ENCODE measurements at regions not wholly inside any gene's neighbourhood (a gene's known extent, or its start where the extent isn't known, plus 50 kb on each side); places are given as distances from the start of the nearest gene placed in this dataset.

DNA sequence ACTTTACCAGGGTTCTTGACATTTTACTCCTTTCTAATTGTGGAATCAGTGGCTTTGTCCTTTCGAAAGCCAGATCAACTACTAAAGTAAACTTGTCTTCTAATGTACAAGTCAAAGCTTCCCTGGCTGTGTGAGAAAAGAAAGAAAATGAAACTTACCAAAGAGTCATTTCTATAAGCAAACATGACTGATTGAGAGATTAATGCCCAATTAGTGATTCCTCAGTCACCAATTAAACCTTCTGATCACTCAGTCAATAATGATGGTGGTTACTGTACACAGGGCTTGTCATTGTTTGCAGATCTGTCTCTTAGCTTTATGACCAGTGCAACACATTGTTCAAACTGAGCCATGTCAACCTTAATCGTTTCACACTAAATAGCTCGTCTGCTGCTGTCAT is 1168.4 kb upstream of the CITED2 start:
- no peak overlapping the region for H2AFZ ChIP-seq (ENCODE audit: low read depth, low read length)
- no peak overlapping the region for H3K4me2 ChIP-seq (ENCODE audit: low read length, poor library complexity, severe bottlenecking)
- no peak overlapping the region for H4K8ac ChIP-seq (ENCODE audit: low read length)
- H2BK5ac ChIP-seq (ENCODE audit: low read depth, low read length, poor library complexity, severe bottlenecking): no peak overlapping the region
- no peak overlapping the region for H3K14ac ChIP-seq (ENCODE audit: low read length in 2 of 2)
- no peak for DNase-seq
- no peak overlapping the region for H3K27ac ChIP-seq (ENCODE audit: low read length, poor library complexity, severe bottlenecking)
- no peak overlapping the region for H3K4ac ChIP-seq (ENCODE audit: low read depth in 1 of 2, low read length in 2 of 2)
- no peak overlapping the region for H3K23ac ChIP-seq (ENCODE audit: low read length in 2 of 2)
- no peaks in the 10 kb centered on the region for H3K36me3 ChIP-seq (ENCODE audit: control insufficient read depth in 1 of 2, insufficient read depth in 2 of 2, low read depth in 1 of 2, low read length in 2 of 2)
- no peak overlapping the region for H2BK15ac ChIP-seq (ENCODE audit: low read depth, poor library complexity, severe bottlenecking)
- H4K91ac ChIP-seq (ENCODE audit: low read length): no peak overlapping the region
- no peak overlapping the region for H3K4me3 ChIP-seq (ENCODE audit: insufficient read depth in 1 of 2, low read depth in 1 of 2, low read length in 2 of 2)
- H3K18ac ChIP-seq (ENCODE audit: low read depth in 1 of 2, low read length in 2 of 2): no peak overlapping the region
- H3K9ac ChIP-seq (ENCODE audit: low read length): no peak overlapping the region
- no peak overlapping the region for H2BK120ac ChIP-seq (ENCODE audit: low read depth, low read length)
- H2BK12ac ChIP-seq (ENCODE audit: low read length in 2 of 2): no peak overlapping the region
- no peaks in the 10 kb centered on the region for H3K79me1 ChIP-seq (replicated peaks; ENCODE audit: low read length, poor library complexity, severe bottlenecking)
- H3K9me3 ChIP-seq (ENCODE audit: control insufficient read depth, low read length): no peaks in the 10 kb centered on the region
- H2AK5ac ChIP-seq (ENCODE audit: low read length, severe bottlenecking): no peak overlapping the region
- WGBS: 97% methylated on average over 2 of the region's 3 CpGs
- no peaks in the 10 kb centered on the region for H3K27me3 ChIP-seq (ENCODE audit: control insufficient read depth in 1 of 2, insufficient read depth in 1 of 2, low read length in 2 of 2)
- peaks cover 5% of the 10 kb centered on the region for H3K4me1 ChIP-seq (ENCODE audit: control insufficient read depth, insufficient read depth, low read depth, low read length)

DNA sequence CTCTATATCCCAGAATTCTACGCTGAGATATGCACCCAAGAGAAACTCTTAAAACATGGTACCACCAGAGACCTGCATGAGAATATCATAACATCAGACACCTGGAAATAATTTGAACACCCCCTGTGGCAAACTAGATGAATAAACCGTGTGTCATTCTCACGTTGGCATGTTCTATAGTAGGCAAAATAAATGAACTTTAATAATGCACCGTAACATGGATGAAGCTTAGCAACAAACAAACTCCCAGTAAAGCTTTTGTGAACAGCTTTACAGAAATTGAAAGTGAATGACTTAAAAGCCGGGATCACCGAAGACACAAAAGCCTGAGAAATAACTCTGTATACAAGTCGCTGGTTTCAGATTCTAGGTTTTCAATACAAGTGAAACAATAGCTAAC is 1166.8 kb upstream of the CITED2 start:
- no peak overlapping the region for H2BK5ac ChIP-seq (ENCODE audit: low read depth, low read length, poor library complexity, severe bottlenecking)
- no peak overlapping the region for H4K91ac ChIP-seq (ENCODE audit: low read length)
- 96% methylated on average over 6 of the region's 7 CpGs for WGBS
- no peak overlapping the region for H3K14ac ChIP-seq (ENCODE audit: low read length in 2 of 2)
- no peak overlapping the region for H3K4me2 ChIP-seq (ENCODE audit: low read length, poor library complexity, severe bottlenecking)
- no peaks in the 10 kb centered on the region for H3K27me3 ChIP-seq (ENCODE audit: control insufficient read depth in 1 of 2, insufficient read depth in 1 of 2, low read length in 2 of 2)
- no peak overlapping the region for H3K27ac ChIP-seq (ENCODE audit: low read length, poor library complexity, severe bottlenecking)
- H3K4me1 ChIP-seq (ENCODE audit: control insufficient read depth, insufficient read depth, low read depth, low read length): peaks cover 4% of the 10 kb centered on the region
- no peak overlapping the region for H3K23ac ChIP-seq (ENCODE audit: low read length in 2 of 2)
- no peak for DNase-seq
- no peak overlapping the region for H2BK12ac ChIP-seq (ENCODE audit: low read length in 2 of 2)
- no peak overlapping the region for H2AFZ ChIP-seq (ENCODE audit: low read depth, low read length)
- H3K4ac ChIP-seq (ENCODE audit: low read depth in 1 of 2, low read length in 2 of 2): no peak overlapping the region
- H2BK15ac ChIP-seq (ENCODE audit: low read depth, poor library complexity, severe bottlenecking): no peak overlapping the region
- no peak overlapping the region for H3K9ac ChIP-seq (ENCODE audit: low read length)
- no peak overlapping the region for H2AK5ac ChIP-seq (ENCODE audit: low read length, severe bottlenecking)
- H3K36me3 ChIP-seq (ENCODE audit: control insufficient read depth in 1 of 2, insufficient read depth in 2 of 2, low read depth in 1 of 2, low read length in 2 of 2): no peaks in the 10 kb centered on the region
- no peak overlapping the region for H4K8ac ChIP-seq (ENCODE audit: low read length)
- no peak overlapping the region for H3K4me3 ChIP-seq (ENCODE audit: insufficient read depth in 1 of 2, low read depth in 1 of 2, low read length in 2 of 2)
- no peak overlapping the region for H2BK120ac ChIP-seq (ENCODE audit: low read depth, low read length)
- H3K18ac ChIP-seq (ENCODE audit: low read depth in 1 of 2, low read length in 2 of 2): no peak overlapping the region
- no peaks in the 10 kb centered on the region for H3K9me3 ChIP-seq (ENCODE audit: control insufficient read depth, low read length)
- no peaks in the 10 kb centered on the region for H3K79me1 ChIP-seq (replicated peaks; ENCODE audit: low read length, poor library complexity, severe bottlenecking)

DNA sequence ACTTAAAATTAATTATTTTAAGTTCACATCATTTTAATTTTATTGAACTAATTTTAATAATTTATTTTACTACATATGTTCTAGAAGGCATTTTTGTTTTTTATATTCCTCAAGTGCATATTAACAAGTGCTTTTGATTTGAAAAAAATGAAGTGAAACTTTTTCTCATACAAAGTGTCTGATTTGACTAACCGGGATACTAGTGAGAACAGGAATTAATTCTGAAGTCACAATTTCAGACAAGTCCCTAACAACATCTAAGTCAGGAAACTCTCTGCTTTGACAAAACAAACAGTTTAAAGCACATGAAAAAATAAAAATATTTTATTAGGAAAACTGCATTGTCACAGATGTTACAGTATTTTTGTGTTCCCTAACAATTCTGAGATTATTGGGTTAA is 1166.3 kb upstream of the CITED2 start:
- Histone ChIP-seq H3K4me3 (ENCODE audit: insufficient read depth in 1 of 2, low read depth in 1 of 2, low read length in 2 of 2) (no peak overlapping the region), H2BK120ac (ENCODE audit: low read depth, low read length) (no peak overlapping the region), H3K4me1 (ENCODE audit: control insufficient read depth, insufficient read depth, low read depth, low read length) (peaks cover 2% of the 10 kb centered on the region), H2BK5ac (ENCODE audit: low read depth, low read length, poor library complexity, severe bottlenecking) (no peak overlapping the region), H3K27ac (ENCODE audit: low read length, poor library complexity, severe bottlenecking) (no peak overlapping the region), H3K9ac (ENCODE audit: low read length) (no peak overlapping the region), H3K36me3 (ENCODE audit: control insufficient read depth in 1 of 2, insufficient read depth in 2 of 2, low read depth in 1 of 2, low read length in 2 of 2) (no peaks in the 10 kb centered on the region), H3K4me2 (ENCODE audit: low read length, poor library complexity, severe bottlenecking) (no peak overlapping the region), H2AFZ (ENCODE audit: low read depth, low read length) (no peak overlapping the region), H3K4ac (ENCODE audit: low read depth in 1 of 2, low read length in 2 of 2) (no peak overlapping the region), H4K91ac (ENCODE audit: low read length) (no peak overlapping the region), H3K27me3 (ENCODE audit: control insufficient read depth in 1 of 2, insufficient read depth in 1 of 2, low read length in 2 of 2) (no peaks in the 10 kb centered on the region), H4K8ac (ENCODE audit: low read length) (no peak overlapping the region), H3K23ac (ENCODE audit: low read length in 2 of 2) (no peak overlapping the region), H3K79me1 (replicated peaks; ENCODE audit: low read length, poor library complexity, severe bottlenecking) (no peaks in the 10 kb centered on the region), H2BK12ac (ENCODE audit: low read length in 2 of 2) (no peak overlapping the region), H3K18ac (ENCODE audit: low read depth in 1 of 2, low read length in 2 of 2) (no peak overlapping the region), H2AK5ac (ENCODE audit: low read length, severe bottlenecking) (no peak overlapping the region), H3K9me3 (ENCODE audit: control insufficient read depth, low read length) (peaks cover 3% of the 10 kb centered on the region), H2BK15ac (ENCODE audit: low read depth, poor library complexity, severe bottlenecking) (no peak overlapping the region), H3K14ac (ENCODE audit: low read length in 2 of 2) (no peak overlapping the region)
- DNase-seq: no peak
- WGBS: no CpG with 5 or more reads among the region's 1 CpG

DNA sequence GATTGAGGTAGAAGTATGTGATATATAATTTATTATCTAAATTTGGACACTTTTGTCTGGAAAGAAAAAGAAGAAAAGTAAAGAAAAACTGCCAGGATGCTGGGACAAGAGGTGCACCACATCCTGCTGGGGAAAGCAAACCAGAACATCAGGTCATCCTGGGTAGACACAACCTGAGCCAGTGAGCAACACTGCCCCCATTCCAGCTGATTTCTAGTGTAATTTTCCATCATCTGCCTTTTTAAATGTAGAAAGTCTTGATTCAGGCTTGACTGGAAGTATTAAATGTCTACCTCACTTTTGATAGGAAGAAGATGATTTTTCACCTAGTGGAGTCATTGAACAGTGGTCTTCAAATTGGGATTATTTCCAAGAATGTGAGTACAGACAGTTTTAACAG is 1164.5 kb upstream of the CITED2 start:
- no peak overlapping the region for H2AK5ac ChIP-seq (ENCODE audit: low read length, severe bottlenecking)
- H4K91ac ChIP-seq (ENCODE audit: low read length): no peak overlapping the region
- H3K23ac ChIP-seq (ENCODE audit: low read length in 2 of 2): no peak overlapping the region
- H3K36me3 ChIP-seq (ENCODE audit: control insufficient read depth in 1 of 2, insufficient read depth in 2 of 2, low read depth in 1 of 2, low read length in 2 of 2): no peaks in the 10 kb centered on the region
- H3K18ac ChIP-seq (ENCODE audit: low read depth in 1 of 2, low read length in 2 of 2): peak overlapping the region in 1 of 2 experiments; percentile 83
- H4K8ac ChIP-seq (ENCODE audit: low read length): peak overlapping the region; percentile 84
- no peak overlapping the region for H2BK12ac ChIP-seq (ENCODE audit: low read length in 2 of 2)
- peak overlapping the region; percentile 95 for H3K27ac ChIP-seq (ENCODE audit: low read length, poor library complexity, severe bottlenecking)
- no peak for DNase-seq
- no peaks in the 10 kb centered on the region for H3K27me3 ChIP-seq (ENCODE audit: control insufficient read depth in 1 of 2, insufficient read depth in 1 of 2, low read length in 2 of 2)
- no peak overlapping the region for H2BK15ac ChIP-seq (ENCODE audit: low read depth, poor library complexity, severe bottlenecking)
- peaks cover 2% of the 10 kb centered on the region for H3K4me1 ChIP-seq (ENCODE audit: control insufficient read depth, insufficient read depth, low read depth, low read length)
- no peak overlapping the region for H3K4ac ChIP-seq (ENCODE audit: low read depth in 1 of 2, low read length in 2 of 2)
- H3K9me3 ChIP-seq (ENCODE audit: control insufficient read depth, low read length): peaks cover 21% of the 10 kb centered on the region
- H3K9ac ChIP-seq (ENCODE audit: low read length): peak overlapping the region; percentile 72
- no peak overlapping the region for H3K14ac ChIP-seq (ENCODE audit: low read length in 2 of 2)
- H3K4me3 ChIP-seq (ENCODE audit: insufficient read depth in 1 of 2, low read depth in 1 of 2, low read length in 2 of 2): no peak overlapping the region
- H3K79me1 ChIP-seq (replicated peaks; ENCODE audit: low read length, poor library complexity, severe bottlenecking): no peaks in the 10 kb centered on the region
- peak overlapping the region; percentile 61 for H2BK5ac ChIP-seq (ENCODE audit: low read depth, low read length, poor library complexity, severe bottlenecking)
- H3K4me2 ChIP-seq (ENCODE audit: low read length, poor library complexity, severe bottlenecking): no peak overlapping the region
- no peak overlapping the region for H2BK120ac ChIP-seq (ENCODE audit: low read depth, low read length)
- H2AFZ ChIP-seq (ENCODE audit: low read depth, low read length): no peak overlapping the region
